CD4-positive, alpha-beta T cell treated with Interleukin-1 beta for 1 hour (primary cell): ENCODE measurements at regions not wholly inside any gene's neighbourhood (a gene's known extent, or its start where the extent isn't known, plus 50 kb on each side); places are given as distances from the start of the nearest gene placed in this dataset.
A peak's percentile ranks its signal among the peaks of the same experiment; 100 is the strongest.

Experiments used
- DNase-seq, 2 donors: peaks; one replicate each; pipeline ENCODE4 v3.0.0-alpha.2; 2020 to 2022

GRCh38 chr16:27686926-27687325 lies 137.0 kb downstream of the KATNIP start:
- DNase-seq, result no peak

DNA sequence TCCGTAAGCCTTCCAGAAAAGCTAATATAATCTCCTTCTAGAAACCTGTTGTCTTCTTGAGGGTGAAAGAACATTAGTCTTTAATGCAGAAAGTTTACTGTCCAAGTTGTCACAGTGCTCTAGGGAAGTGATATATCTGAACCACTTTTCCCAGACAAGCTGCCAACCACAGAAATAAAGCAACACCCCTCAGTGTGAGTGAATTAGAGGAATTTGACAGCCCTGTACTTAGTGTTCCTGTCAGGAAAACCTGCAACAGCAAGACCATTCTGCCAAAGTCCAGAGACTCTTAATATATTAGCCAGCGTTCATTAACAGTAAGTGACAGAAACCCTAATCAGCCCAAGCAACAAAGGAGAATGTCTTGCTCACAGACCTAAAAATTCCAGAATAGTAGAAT lies 137.7 kb downstream of the KATNIP start:
- no peak for DNase-seq

DNA sequence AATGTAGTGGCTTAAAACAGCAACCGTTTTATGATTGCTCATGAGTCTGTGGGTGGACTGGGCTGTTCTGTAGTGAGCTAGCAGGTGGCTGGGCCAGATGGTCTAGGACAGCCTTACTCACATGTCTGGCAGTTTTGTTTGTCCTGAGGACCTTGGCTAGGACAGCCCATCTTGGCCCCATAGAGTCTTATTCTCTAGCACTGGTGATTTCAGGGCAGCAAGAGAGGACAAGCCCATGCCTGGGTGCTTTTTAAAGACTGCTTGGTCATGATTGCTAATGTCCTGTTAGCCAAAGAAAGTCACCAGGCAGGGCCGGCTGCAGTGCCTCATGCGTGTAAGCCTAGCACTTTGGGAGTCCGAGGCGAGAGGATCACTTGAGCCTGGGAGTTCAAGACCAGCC lies 139.8 kb downstream of the KATNIP start:
- DNase-seq, result no peak

GRCh38 chr16:27690608-27691007 lies 140.7 kb downstream of the KATNIP start:
- DNase-seq, result peak in 1 of 2 donors; percentile 3

- no peak for DNase-seq
These were observed 141.8 kb downstream of the KATNIP start for GRCh38 chr16:27691721-27692120.

GRCh38 chr16:27692576-27692975 lies 142.6 kb downstream of the KATNIP start:
- no peak for DNase-seq

DNA sequence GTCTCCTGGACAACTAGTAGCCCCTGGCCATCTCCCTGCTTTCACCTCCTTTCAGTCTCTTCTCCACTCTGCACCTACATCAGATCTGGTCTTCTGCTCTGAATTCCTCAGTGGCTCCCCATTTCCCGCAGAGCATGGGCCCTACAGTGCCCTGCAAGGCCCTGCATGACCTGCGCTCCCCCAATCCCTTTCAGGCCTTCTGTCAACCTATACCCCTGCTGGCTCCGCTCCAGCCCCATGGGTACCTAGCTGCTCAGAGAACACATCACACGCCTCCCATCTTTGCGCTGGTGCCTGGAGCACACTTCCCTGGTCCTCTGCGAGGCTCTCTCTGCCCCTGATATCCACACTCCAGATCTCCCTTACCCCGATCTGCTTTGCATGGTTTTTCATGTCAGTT lies 145.2 kb downstream of the KATNIP start:
- no peak for DNase-seq

GRCh38 chr16:27698266-27698665 lies 148.3 kb downstream of the KATNIP start:
- no peak for DNase-seq

DNA sequence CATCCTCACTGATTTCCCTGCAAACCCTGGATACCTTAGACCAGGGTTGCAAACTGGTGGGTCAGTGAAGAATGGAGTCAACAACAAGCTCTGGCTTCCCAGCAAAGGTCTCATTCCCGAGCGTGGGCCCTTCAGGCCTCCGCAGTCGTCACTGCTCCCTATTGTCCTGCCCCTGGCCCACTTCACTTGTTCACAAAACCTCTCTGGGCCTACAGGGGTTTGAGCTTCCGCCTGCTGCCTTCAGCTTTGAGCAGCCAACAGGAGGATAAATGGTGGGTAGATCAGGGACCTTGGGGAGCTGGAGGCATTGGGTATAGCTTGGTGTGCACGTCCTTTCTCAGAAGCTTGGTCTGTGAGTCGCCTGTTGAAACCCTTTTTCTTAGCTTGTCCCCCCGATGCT lies 148.8 kb downstream of the KATNIP start:
- no peak for DNase-seq

- no peak for DNase-seq
These were observed 149.6 kb downstream of the KATNIP start for GRCh38 chr16:27699540-27699939.

GRCh38 chr16:27700304-27700995 lies 150.5 kb downstream of the KATNIP start:
- DNase-seq, result no peak

- DNase-seq, result no peak
These were observed 151.4 kb downstream of the KATNIP start for GRCh38 chr16:27701381-27701780.

- DNase-seq, result no peak
These were observed 153.2 kb downstream of the KATNIP start for GRCh38 chr16:27703121-27703520.

GRCh38 chr16:27703545-27703944 lies 153.6 kb downstream of the KATNIP start:
- DNase-seq, result no peak

DNA sequence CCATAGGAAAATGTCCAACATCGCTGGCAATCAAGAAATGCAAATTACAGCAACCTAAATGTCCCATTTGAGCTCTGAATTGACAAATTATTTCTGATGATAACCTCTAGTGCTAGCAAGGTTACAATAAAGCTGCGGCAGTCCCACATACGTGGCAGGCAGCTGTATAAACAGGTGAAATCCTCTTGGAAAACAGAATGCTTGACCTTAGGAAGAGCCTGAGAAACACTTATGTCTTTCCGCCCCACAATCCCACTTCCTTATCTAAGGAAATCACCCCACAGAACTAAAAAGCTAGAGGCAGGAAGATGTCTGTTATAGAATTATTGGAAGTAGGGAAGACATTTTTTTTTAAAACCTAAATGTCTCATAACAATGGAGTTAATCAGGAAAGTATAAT lies 154.3 kb downstream of the KATNIP start:
- DNase-seq, result no peak

DNA sequence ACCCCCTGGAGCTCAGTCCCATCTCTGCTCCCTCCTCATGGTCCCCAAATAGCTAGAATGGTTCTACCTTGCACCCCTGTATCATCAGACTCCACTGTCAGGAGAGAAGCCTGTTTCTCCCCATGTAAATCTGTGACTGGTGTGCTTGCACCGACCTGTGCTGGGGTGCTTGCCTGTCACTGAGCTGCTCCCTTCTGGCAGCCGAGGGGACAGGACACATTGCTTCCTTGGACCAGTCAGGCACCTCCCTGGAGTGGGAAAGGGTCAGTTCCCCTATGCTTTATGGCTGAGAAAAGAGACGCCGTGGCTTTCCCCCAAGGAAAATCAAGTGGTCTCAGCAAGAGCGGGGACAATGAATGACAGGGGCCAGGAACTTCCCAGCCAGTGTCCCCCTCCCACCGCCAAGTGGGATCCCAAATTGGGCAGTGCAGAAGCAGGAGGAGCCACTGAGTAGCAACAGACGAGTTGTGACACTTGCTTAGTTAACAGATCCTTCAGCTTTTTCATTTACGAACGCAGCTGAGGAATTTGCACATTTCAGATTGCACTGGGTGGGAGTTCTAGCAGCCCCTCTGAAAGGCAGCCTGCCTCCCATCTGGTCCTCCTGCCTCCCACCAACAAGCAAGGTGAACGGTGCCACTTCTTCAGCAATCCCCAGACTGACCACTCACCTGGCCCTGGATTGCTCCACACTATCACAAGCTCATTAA lies 156.4 kb downstream of the KATNIP start:
- no peak for DNase-seq

DNA sequence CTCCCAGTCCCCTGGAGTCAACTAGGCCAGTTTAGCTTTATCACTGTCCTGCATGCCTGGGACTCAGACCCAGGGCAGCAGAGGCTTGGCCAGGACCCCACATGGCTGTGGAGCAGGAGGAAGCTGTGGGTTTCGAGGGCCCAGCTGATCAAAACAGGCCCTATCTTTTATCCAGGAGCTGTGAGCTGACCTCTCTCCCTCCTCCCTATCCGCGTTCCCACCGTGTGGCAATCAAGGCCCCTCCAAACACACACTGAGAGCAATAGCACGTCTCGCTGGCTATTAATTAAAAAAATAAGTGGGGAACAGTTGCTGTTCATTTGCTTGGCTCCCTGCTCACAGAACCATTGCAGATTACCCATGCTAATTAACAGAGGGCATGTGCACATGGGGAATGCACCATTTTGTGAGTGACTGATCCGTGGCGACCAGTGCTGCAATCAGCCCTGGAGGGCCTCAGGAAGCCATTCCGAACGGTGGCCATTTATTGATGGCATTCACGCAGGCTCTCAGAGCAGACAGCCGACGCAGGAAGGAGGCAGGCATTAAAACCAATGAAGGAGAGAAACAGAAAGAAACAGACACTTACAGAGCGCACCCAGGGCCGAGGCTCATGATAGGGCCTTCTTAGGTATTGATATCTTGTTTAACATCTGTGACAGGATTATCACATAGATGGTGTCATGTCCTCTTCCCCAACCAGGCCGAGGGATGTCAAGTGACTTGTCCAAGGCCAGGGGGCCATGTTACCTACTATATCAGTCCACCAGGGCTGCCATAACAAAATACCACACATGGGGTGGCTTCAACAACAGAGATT lies 157.1 kb downstream of the KATNIP start:
- no peak for DNase-seq

DNA sequence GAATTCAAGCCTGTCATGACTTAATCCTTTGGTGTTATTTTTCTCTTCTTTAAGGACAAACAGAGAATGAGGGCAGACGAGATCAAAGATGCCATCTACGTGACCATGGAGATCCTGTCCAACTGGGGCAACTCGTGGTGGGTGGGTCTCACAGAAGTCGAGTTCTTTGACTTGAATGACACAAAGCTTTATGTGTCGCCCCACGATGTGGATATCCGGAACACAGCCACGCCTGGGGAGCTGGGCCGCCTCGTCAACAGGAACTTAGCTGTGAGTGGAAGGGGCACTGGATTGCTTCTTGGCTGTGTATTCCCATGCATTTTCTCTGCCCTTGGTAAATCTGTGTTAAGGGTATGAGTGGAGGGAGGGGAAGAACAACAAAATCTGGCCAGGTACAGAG lies 158.7 kb downstream of the KATNIP start:
- DNase-seq, result no peak

GRCh38 chr16:27712251-27712711 lies 162.3 kb downstream of the KATNIP start:
- no peak for DNase-seq

DNA sequence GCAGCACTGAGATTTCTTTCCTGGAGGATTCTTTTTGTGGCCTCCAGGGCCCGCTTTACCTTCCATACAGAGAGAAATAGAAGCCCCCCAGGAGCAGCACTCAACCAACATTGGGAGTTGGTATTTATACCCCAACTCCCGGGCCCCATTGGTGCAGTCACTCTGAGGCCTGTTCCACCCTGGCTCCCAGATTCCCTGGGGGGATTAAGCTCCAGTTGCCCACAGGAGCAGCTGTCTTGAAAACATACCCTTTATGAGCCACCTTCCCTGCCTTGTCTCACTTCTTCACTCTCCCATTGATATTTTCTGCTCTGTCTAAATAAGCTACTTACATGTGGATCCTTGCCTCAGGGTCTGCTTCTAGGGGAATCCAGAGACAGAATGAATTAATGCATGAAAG lies 167.8 kb downstream of the KATNIP start:
- DNase-seq, result no peak

DNA sequence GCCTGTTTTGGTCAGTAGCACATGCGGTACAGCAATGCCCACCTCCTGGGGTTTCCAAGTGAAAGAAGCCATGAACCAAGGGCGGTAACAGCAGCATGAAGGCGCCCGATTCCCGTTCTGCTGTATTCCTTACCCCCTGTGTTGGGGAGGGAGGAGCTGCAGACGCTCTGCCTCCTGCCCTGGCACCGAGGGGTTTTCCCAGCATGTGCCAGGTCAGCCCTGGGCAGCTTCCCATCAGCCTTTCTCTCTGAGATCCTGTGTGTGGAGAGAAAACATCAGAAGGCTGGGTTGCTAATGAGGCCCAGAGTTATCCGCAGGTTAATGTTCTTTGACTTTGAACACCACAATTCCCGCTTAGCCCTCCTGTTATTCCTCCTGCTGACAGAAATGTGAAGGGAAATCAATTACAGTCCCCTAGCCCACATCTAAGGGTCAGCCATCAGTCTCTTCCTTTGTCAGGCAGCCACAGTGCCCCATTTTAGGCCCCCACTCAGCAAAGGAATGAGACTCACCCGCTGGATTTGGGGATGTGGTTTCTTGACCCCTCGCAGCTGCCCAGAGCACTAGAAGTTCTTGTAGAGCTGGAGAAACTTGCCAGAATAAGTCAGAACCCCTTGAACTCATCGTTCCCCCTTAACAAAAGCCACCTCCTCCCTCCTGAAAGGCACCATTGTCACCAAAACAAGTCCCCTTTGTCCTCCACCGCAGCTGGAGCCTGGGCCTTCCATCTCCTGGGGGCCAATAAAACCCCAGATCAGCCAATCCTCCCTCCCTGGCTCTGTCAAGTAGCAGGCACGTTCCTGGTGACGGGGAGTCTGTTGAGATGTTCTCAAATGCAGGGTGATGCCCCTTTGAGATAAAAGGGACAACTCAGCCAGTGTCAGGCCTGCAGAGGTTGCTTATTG lies 168.5 kb downstream of the KATNIP start:
- DNase-seq, result no peak

- no peak for DNase-seq
These were observed 169.1 kb downstream of the KATNIP start for GRCh38 chr16:27719106-27719445.
